ENCODE measurements at regions not wholly inside any gene's neighbourhood (a gene's known extent, or its start where the extent isn't known, plus 50 kb on each side); places are given as distances from the start of the nearest gene placed in this dataset.

DNA sequence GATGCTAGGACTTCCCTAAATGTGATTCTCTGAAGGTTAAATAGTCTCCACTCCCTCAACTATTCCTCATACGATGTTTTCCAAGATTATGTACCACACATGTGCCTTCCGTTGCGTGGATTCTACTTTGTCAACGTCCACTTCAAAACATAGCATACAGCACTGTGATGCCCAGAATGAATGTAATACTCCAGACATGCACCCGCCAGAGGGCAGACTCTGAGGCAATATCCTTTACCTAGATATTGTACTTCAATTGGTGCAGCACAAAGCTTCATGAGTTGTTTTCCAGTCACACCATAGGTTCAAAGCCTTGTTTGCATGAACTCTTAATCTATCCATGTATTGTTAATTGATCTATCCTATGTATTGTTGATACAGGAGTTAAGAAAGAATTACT, 201.0 kb upstream of the NABP1 start:
- no peak for TF ChIP-seq REST (IDR thresholded peaks at IDR 0.05; ENCODE audit: insufficient read depth in 1 of 2, low read depth in 2 of 2, low read length in 1 of 2)
- no peaks in the 10 kb centered on the region for H3K9me3 ChIP-seq (ENCODE audit: control insufficient read depth, insufficient read depth, low read depth, low read length)
- intact Hi-C loops (cut with micrococcal nuclease; ENCODE audit: unreplicated experiment) (no loop called here), in situ Hi-C loops (cut with HindIII; ENCODE audit: low pct_unique_long_range_greater_than_20kb, low sequenced_read_pairs) (no loop called here)
- no peaks in the 10 kb centered on the region for H3K36me3 ChIP-seq (ENCODE audit: control insufficient read depth, insufficient read depth, low read length)
- no peak overlapping the region for H3K27ac ChIP-seq (ENCODE audit: low read length)
- ChIA-PET CTCF (no interaction called here), POLR2A (no interaction called here)
- no peaks in the 10 kb centered on the region for H3K27me3 ChIP-seq (ENCODE audit: control insufficient read depth, insufficient read depth, low read length)
- no peak for DNase-seq (ENCODE audit: low read depth, low spot score)
- BruUV-seq (replicated peaks) = no TSS peak
- ATAC-seq = no peak
- H3K4me1 ChIP-seq (ENCODE audit: control insufficient read depth, insufficient read depth, low read length) = no peaks in the 10 kb centered on the region
- H3K4me3 ChIP-seq (ENCODE audit: low read depth in 2 of 2, low read length in 2 of 2) = no peak overlapping the region

DNA sequence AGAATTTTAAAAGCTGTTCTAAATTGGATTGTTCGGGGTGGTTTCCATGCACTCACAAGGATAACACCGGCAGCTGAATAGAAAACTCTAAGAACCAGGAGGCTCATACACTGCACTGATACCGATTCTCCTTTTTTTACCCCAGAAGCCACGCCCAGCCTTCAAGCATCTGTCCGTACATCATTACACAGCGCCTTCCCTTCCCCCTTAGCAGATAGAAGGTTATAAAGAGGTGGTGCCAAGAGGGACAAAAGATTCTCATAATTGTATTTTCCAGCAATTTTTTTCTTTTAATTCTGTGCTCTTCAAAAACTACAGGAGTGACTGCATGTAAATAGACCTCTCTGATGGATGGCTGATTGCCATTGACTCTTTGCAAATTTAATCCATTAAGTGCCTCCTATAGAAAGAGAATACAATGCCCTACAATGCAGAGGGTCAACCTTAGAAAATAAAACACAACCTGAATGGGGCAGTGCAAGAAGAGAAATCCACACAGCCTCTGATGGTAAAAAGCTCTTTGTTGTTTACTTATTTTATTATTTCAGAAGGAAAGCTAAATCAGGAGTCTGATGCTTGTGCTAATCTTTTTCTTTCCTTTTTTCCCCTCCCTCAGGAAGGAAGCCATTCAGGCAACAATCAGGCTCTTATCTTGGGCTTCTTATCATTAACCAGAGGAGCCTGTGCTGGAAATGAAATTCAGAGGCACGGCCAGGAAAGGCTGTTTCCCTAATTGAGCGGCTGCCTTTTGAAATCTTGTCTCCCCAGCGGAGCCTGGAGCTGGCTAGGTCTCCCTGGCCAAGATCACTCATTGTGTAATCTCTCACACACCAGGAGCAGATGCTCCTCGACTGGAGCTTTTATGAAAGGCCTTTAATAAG, 198.9 kb upstream of the NABP1 start:
- in situ Hi-C loops (cut with HindIII; ENCODE audit: low pct_unique_long_range_greater_than_20kb, low sequenced_read_pairs) (no loop called here), intact Hi-C loops (cut with micrococcal nuclease; ENCODE audit: unreplicated experiment) (no loop called here)
- CTCF ChIA-PET = interaction anchor here (0.6 kb wide), 1 partner anchor 22 kb away, joined by 3 read pairs; no protein-coding TSS in a partner anchor
- no peak for DNase-seq (ENCODE audit: low read depth, low spot score)
- no peak overlapping the region for H3K27ac ChIP-seq (ENCODE audit: low read length)
- peaks cover 6% of the 10 kb centered on the region; the same call in 1 of the 2 replicates for H3K9me3 ChIP-seq (ENCODE audit: control insufficient read depth, insufficient read depth, low read depth, low read length)
- no peaks in the 10 kb centered on the region for H3K36me3 ChIP-seq (ENCODE audit: control insufficient read depth, insufficient read depth, low read length)
- H3K4me1 ChIP-seq (ENCODE audit: control insufficient read depth, insufficient read depth, low read length) = no peaks in the 10 kb centered on the region
- TF ChIP-seq TCF7L2 (IDR thresholded peaks at IDR 0.05; ENCODE audit: low read depth, low read length) (no peak), REST (IDR thresholded peaks at IDR 0.05; ENCODE audit: insufficient read depth in 1 of 2, low read depth in 2 of 2, low read length in 1 of 2) (no peak), POLR2AphosphoS5 (IDR thresholded peaks at IDR 0.05; ENCODE audit: low read depth, low read length) (no peak), SIN3A (IDR thresholded peaks at IDR 0.05; ENCODE audit: borderline replicate concordance, insufficient read depth, low read depth, low read length) (no peak)
- TF ChIP-seq, protein P1, sequence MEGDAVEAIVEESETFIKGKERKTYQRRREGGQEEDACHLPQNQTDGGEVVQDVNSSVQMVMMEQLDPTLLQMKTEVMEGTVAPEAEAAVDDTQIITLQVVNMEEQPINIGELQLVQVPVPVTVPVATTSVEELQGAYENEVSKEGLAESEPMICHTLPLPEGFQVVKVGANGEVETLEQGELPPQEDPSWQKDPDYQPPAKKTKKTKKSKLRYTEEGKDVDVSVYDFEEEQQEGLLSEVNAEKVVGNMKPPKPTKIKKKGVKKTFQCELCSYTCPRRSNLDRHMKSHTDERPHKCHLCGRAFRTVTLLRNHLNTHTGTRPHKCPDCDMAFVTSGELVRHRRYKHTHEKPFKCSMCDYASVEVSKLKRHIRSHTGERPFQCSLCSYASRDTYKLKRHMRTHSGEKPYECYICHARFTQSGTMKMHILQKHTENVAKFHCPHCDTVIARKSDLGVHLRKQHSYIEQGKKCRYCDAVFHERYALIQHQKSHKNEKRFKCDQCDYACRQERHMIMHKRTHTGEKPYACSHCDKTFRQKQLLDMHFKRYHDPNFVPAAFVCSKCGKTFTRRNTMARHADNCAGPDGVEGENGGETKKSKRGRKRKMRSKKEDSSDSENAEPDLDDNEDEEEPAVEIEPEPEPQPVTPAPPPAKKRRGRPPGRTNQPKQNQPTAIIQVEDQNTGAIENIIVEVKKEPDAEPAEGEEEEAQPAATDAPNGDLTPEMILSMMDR (IDR thresholded peaks at IDR 0.05) = no peak
- H3K27me3 ChIP-seq (ENCODE audit: control insufficient read depth, insufficient read depth, low read length) = no peaks in the 10 kb centered on the region
- POLR2A ChIA-PET = no interaction called here
- H3K4me3 ChIP-seq (ENCODE audit: low read depth in 2 of 2, low read length in 2 of 2) = no peak overlapping the region
- no peak for ATAC-seq
- BruUV-seq (replicated peaks) = no TSS peak

Measured in Panc1 (cell line).